Gastroesophageal sphincter (tissue), 3 donors: ENCODE measurements at regions not wholly inside any gene's neighbourhood (a gene's known extent, or its start where the extent isn't known, plus 50 kb on each side); places are given as distances from the start of the nearest gene placed in this dataset.

Experiments used
- EP300 ChIP-seq: sonication (generic); formaldehyde crosslinking; IDR thresholded peaks from one replicate; pipeline ENCODE4 v1.6.1; 2017; ENCODE audit warnings: antibody characterized with exemption, mild to moderate bottlenecking
- POLR2A ChIP-seq, 2 donors: fragments of 450-650 bp; IDR thresholded peaks; one replicate each; pipeline ENCODE4 v1.6.1; 2017; ENCODE audit warnings: antibody characterized with exemption in 2 of 2, mild to moderate bottlenecking in 2 of 2, moderate library complexity in 1 of 2
- TF ChIP-seq, protein P1 (sequence below), 4 experiments: fragments of 200-600 bp in 2 of 4; fragments of 450-650 bp in 2 of 4; sonication (generic) in 1 of 4; IDR thresholded peaks; one replicate each; pipeline ENCODE4 v1.5.1; 2017 to 2019; ENCODE audit warnings: antibody characterized with exemption in 4 of 4, mild to moderate bottlenecking in 2 of 4, moderate library complexity in 2 of 4

DNA sequence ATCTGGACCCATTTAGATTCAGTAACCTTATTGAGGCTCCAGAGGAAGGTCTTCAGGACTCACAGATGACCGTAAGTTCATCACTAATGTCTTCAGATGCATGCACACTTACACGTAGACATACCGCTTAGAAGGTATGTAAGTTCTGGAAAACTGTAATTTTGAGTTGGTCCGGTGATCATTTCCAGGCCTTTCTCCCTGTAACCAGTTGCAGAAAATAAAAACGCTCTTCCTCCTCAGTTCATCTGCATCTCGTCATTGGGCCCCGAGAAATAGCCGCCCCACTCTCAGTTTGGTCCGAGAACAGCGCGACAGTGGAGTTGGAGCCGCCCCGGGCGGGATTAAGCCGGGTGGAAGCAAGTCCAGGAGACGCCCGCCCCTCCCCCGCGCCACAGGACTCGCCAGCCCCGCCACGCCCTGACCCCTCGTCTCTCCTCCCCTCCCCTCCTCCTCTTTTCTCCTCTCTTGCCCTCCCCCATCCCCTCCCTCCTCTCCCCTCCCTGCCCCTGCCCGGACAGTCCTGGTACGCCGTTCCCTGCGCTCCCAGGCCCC is 83.7 kb downstream of the TNFAIP2 start:
- TF ChIP-seq POLR2A (IDR thresholded peaks at IDR 0.05) (no peak), EP300 (no peak)
- TF ChIP-seq, protein P1, sequence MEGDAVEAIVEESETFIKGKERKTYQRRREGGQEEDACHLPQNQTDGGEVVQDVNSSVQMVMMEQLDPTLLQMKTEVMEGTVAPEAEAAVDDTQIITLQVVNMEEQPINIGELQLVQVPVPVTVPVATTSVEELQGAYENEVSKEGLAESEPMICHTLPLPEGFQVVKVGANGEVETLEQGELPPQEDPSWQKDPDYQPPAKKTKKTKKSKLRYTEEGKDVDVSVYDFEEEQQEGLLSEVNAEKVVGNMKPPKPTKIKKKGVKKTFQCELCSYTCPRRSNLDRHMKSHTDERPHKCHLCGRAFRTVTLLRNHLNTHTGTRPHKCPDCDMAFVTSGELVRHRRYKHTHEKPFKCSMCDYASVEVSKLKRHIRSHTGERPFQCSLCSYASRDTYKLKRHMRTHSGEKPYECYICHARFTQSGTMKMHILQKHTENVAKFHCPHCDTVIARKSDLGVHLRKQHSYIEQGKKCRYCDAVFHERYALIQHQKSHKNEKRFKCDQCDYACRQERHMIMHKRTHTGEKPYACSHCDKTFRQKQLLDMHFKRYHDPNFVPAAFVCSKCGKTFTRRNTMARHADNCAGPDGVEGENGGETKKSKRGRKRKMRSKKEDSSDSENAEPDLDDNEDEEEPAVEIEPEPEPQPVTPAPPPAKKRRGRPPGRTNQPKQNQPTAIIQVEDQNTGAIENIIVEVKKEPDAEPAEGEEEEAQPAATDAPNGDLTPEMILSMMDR (IDR thresholded peaks at IDR 0.05), result no peak
